ENCODE measurements at regions not wholly inside any gene's neighbourhood (a gene's known extent, or its start where the extent isn't known, plus 50 kb on each side); places are given as distances from the start of the nearest gene placed in this dataset.

GRCh38 chr6:95357380-95358020 is 219.8 kb upstream of the MANEA start:
- no peak for DNase-seq (ENCODE audit: low spot score)

- peak; percentile 16 for DNase-seq (ENCODE audit: low spot score)
Measured at GRCh38 chr6:95364016-95364604, 213.2 kb upstream of the MANEA start.

GRCh38 chr6:95365454-95365853 is 211.9 kb upstream of the MANEA start:
- no peak for DNase-seq (ENCODE audit: low spot score)

GRCh38 chr6:95366414-95366813 is 210.9 kb upstream of the MANEA start:
- no peak for DNase-seq (ENCODE audit: low spot score)

- DNase-seq (ENCODE audit: low spot score): no peak
Measured at GRCh38 chr6:95383878-95384277, 193.5 kb upstream of the MANEA start.

GRCh38 chr6:95384988-95385387 is 192.3 kb upstream of the MANEA start:
- no peak for DNase-seq (ENCODE audit: low spot score)

- no peak for DNase-seq (ENCODE audit: low spot score)
Measured at GRCh38 chr6:95387845-95388244, 189.5 kb upstream of the MANEA start.

- DNase-seq (ENCODE audit: low spot score): no peak
Measured at GRCh38 chr6:95404777-95405176, 172.6 kb upstream of the MANEA start.

- DNase-seq (ENCODE audit: low spot score): peak; percentile 2
Measured at GRCh38 chr6:95408111-95408510, 169.2 kb upstream of the MANEA start.

- DNase-seq (ENCODE audit: low spot score): no peak
Measured at GRCh38 chr6:95410168-95410567, 167.2 kb upstream of the MANEA start.

GRCh38 chr6:95413789-95414188 is 163.5 kb upstream of the MANEA start:
- DNase-seq (ENCODE audit: low spot score): no peak

- DNase-seq (ENCODE audit: low spot score): no peak
Measured at GRCh38 chr6:95417856-95418255, 159.5 kb upstream of the MANEA start.

GRCh38 chr6:95420792-95421191 is 156.5 kb upstream of the MANEA start:
- no peak for DNase-seq (ENCODE audit: low spot score)

- DNase-seq (ENCODE audit: low spot score): no peak
Measured at GRCh38 chr6:95423331-95423730, 154.0 kb upstream of the MANEA start.

- peak; percentile 19 for DNase-seq (ENCODE audit: low spot score)
Measured at GRCh38 chr6:95431637-95432228, 145.6 kb upstream of the MANEA start.

GRCh38 chr6:95439741-95440140 is 137.6 kb upstream of the MANEA start:
- no peak for DNase-seq (ENCODE audit: low spot score)

- DNase-seq (ENCODE audit: low spot score): no peak
Measured at GRCh38 chr6:95448208-95448607, 129.1 kb upstream of the MANEA start.

GRCh38 chr6:95469511-95469910 is 107.8 kb upstream of the MANEA start:
- no peak for DNase-seq (ENCODE audit: low spot score)

GRCh38 chr6:95478941-95479340 is 98.4 kb upstream of the MANEA start:
- DNase-seq (ENCODE audit: low spot score): no peak

- DNase-seq (ENCODE audit: low spot score): no peak
Measured at GRCh38 chr6:95487817-95488216, 89.5 kb upstream of the MANEA start.

GRCh38 chr6:95489185-95489863 is 88.0 kb upstream of the MANEA start:
- no peak for DNase-seq (ENCODE audit: low spot score)

- DNase-seq (ENCODE audit: low spot score): no peak
Measured at GRCh38 chr6:95496769-95497426, 80.4 kb upstream of the MANEA start.
